ENCODE measurements at regions not wholly inside any gene's neighbourhood (a gene's known extent, or its start where the extent isn't known, plus 50 kb on each side); places are given as distances from the start of the nearest gene placed in this dataset.

DNA sequence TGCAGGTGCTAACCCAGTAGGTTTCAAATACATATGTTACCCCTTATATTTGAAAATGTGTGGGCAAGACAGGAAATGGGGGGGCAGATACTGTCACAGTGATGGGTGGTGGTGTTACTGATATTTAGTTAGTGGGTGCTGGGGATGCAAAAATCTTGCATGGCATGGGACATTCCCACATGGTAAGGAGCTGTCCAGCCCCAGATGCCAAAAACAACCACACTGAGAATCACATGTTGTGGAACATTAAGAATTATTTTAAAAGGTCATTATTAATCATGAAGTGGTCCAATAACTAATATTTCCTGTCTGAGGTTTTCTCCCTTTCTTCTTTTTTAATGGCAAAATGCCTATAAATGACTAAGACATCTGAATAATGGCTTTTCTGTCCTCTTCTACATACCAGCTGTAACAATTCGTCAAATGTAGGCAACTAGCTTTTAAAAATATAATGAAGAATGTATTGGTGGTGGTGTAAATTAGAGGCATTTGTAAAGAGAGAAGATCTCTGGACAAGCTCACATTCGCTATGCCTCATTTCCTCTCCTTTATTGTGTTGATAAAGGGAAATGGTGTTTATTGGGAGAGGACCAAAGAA lies 57.3 kb upstream of the SLC35B3 start:
- TF ChIP-seq, protein P1, sequence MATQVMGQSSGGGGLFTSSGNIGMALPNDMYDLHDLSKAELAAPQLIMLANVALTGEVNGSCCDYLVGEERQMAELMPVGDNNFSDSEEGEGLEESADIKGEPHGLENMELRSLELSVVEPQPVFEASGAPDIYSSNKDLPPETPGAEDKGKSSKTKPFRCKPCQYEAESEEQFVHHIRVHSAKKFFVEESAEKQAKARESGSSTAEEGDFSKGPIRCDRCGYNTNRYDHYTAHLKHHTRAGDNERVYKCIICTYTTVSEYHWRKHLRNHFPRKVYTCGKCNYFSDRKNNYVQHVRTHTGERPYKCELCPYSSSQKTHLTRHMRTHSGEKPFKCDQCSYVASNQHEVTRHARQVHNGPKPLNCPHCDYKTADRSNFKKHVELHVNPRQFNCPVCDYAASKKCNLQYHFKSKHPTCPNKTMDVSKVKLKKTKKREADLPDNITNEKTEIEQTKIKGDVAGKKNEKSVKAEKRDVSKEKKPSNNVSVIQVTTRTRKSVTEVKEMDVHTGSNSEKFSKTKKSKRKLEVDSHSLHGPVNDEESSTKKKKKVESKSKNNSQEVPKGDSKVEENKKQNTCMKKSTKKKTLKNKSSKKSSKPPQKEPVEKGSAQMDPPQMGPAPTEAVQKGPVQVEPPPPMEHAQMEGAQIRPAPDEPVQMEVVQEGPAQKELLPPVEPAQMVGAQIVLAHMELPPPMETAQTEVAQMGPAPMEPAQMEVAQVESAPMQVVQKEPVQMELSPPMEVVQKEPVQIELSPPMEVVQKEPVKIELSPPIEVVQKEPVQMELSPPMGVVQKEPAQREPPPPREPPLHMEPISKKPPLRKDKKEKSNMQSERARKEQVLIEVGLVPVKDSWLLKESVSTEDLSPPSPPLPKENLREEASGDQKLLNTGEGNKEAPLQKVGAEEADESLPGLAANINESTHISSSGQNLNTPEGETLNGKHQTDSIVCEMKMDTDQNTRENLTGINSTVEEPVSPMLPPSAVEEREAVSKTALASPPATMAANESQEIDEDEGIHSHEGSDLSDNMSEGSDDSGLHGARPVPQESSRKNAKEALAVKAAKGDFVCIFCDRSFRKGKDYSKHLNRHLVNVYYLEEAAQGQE (IDR thresholded peaks at IDR 0.05; ENCODE audit: insufficient read depth in 1 of 2, low read depth in 2 of 2, low read length in 2 of 2), result peak; percentile 64 to 90; a peak in 3 of 4 replicates
- no peak for TF ChIP-seq TAF1 (IDR thresholded peaks at IDR 0.05; ENCODE audit: borderline replicate concordance, insufficient read depth, low read length)

All from PFSK-1 (cell line).